HG03095 (cell line): ENCODE measurements at regions not wholly inside any gene's neighbourhood (a gene's known extent, or its start where the extent isn't known, plus 50 kb on each side); places are given as distances from the start of the nearest gene placed in this dataset.

Experiments used
- ATAC-seq: cut with Tn5 transposase; IDR thresholded peaks from one replicate; pipeline ENCODE4 v1.9.1; 2021; ENCODE audit warnings: moderate library complexity; ENCODE audit not compliant: unreplicated experiment

DNA sequence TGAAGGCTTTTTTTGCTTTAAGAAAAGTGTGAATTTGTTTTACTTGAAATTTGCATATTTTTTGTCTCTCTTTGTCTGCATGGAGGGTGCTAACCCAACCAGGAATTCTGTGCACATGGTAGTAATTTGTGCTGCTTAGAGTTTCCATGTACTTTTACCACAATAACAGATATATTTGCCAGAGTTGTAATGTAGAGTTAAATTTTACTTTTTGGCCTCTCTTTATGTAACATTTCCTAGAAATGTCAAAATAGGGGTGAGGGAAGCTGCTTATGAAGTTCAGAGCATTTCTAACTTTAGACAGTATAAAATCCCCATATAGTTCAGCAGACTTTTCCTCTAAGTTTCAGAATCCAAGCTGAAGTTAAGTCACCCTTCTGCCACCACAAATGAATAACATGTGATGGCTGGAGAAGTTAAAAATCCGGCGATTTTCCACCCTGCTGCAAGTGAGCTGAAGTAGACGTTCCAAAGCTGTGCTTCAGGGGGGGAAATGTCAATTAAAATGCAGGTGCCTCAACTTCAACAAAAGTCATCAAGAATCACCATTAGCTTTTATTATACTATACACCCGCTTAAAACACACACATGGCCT, 385.7 kb upstream of the NR2F2 start:
- ATAC-seq = no peak

GRCh38 chr15:95946241-95946640, 384.3 kb upstream of the NR2F2 start:
- no peak for ATAC-seq

DNA sequence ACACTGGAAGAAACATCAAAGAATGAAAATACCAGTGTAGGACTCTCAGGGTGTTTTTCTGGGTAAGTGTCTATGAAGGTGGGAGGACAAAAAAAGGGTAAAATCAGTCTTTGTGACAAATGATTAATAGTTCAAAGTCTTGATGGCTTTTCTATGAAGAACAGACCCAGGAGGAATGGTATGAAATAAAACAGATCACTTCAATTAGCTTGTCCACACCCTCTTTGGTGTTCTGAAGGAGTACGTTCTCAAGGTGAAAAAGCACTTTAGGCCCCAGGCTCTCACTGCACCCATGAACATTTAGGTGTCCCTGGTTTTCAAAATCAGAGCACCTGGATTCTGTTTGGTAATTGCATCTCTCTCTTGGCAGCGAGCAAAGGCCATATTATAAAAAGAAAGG, 383.6 kb upstream of the NR2F2 start:
- ATAC-seq = no peak

- no peak for ATAC-seq
Observed at GRCh38 chr15:95948411-95948810, 382.1 kb upstream of the NR2F2 start.

GRCh38 chr15:95953032-95953431, 377.5 kb upstream of the NR2F2 start:
- ATAC-seq = no peak

DNA sequence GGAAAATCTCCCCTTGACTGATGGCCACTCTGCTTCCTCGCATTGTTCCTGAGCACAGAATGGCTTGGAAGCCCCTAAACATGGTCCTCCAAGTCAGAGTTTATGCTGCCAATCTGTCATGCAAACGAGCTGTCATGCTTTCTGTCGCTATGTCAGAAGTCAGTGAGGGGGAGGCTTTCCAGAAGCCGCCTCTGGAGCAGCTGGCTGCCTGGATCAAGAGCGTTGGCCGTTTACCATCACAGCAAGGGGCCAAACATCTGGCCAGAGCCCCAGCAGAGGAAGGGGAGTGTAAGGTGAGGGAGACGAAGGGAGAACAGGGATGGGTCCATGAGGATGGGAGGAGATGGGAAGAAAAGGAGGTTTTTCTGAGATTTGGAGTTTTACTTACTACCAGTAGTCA, 372.6 kb upstream of the NR2F2 start:
- no peak for ATAC-seq

DNA sequence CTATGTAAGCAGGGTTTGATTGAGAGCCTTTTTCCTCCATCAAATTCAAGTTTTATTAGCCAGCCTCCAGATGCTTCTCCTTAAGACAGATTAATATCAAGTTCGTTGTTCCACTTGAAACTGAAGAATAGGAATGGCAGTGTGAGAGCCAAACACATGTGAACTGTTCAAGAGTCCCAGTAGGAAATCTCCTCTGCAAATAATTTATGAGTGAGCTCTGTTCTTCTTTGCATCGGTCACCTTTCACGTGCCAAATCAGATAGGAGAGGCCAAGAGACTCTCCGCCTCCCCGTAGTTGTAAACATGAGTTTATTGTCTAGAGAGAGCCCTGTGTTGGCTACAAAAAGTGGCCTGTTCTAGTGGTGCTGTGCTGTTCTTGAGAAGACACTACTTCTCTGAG, 372.1 kb upstream of the NR2F2 start:
- no peak for ATAC-seq

DNA sequence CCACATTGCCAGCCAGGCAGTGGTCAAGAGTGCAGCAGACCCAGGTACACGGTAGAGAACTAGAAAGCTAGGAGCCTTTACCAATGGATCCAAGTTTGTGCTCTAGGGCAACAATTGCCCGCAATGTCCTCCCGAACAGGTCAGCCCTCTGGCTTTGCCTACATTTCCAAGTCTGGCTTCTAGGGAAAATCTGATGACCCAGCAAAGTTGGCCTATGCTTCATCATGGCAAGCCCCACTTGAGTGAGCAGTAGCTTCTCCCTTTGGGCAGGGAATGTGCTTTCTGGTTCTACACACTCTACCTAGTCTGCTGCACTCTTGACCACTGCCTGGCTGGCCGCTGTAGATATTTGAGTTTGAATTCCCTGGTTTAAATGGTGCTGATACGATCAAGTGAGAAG, 361.6 kb upstream of the NR2F2 start:
- no peak for ATAC-seq

- ATAC-seq = no peak
Observed at GRCh38 chr15:95970326-95970725, 360.2 kb upstream of the NR2F2 start.

DNA sequence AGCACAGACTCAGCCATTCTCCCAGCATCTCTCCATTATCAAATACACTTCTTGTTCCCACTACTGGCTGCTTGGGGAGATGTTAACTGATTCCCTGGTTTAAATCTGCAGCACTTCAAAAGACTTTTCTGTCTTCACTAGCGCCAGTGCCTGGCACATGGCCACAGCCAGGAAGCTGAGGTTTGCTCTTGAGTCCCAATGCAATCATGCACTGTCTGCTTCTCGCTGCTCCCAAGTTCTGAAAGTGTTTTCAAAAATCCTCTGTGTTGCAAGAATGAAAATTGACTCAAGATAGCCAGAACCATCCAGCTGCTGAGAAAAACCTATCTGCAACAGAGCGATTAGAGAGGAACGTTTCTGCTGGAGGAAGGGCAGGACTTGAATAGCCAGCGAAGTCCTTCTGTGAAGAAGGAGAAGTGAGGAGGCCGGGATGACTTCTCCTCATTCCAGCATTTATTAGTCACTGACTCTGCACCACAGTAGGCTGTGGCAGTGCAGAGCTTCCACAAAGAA, 358.4 kb upstream of the NR2F2 start:
- ATAC-seq = no peak

- no peak for ATAC-seq
Observed at GRCh38 chr15:95972812-95973211, 357.7 kb upstream of the NR2F2 start.

DNA sequence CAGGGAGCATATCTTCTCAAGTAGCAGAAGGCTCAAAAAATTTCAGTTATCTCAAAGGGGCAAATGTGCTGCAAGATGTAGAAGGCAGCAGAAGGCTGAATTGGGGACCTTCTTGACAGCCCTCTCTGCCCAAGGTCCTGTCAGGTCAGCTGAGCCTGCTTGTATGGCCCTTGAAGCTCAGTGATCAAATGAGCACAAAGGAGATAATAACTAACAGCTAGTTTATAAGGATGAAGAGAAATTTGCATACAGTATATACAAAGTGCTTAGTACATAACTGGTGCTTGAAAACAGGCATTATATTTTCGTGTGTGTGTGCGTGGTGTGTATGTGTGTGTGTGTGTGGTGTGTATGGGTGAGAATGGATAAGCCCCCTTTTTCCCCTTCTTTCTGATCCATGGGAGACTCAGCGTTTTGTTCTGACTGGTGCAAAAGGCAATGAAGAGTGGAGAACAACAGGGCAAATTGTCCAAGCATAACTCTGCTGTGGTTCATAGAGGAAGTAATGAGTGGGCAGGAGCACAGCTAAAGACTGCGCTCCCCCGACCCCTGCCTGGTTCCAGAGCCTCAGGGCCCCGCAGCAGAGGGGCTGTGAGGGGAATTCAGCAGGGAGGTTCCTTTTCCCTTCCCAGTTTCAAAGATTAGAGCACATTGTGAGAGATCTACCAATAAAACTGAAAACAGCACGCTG, 356.8 kb upstream of the NR2F2 start:
- peak; percentile 63 for ATAC-seq

DNA sequence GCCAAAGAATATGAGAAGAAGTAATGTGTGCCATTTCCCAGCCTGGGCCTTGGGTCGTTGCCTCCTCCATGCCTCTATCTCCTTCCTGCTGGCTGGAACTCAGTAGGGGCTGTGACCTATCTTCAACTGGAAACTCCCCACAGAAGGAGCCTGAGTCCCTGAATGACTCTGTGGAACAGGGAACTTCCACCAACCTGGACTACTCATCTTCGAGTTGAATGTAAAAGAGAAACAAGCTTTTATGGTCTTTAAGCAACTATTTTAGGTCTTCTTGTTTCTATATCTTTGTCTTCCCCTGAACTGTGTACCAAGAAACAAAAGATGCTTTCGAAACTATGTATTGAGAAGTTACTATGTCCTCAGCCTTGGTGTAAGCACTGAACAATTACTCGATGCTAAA, 355.3 kb upstream of the NR2F2 start:
- peak; percentile 75 for ATAC-seq

GRCh38 chr15:95979286-95979685, 351.2 kb upstream of the NR2F2 start:
- ATAC-seq = no peak

- ATAC-seq = no peak
Observed at GRCh38 chr15:95981209-95981608, 349.3 kb upstream of the NR2F2 start.

DNA sequence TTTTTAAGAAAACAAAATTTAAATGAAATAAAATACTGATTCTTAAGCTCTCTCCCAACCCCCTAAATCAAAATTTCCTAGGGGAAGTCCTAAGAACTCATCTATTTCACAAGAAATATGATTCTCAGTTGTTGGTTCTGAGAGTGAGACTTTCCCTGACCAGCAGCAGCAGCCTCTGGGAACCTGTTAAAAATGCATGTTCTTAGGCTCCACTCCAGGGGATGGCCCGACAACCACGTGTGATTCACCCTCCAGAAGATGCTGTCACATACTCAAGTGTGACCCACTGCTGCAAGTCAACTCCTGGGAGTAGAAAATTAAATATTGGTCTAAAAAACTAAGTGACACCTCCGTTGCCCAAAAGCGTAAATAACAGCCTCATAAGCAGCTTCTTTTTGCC, 343.2 kb upstream of the NR2F2 start:
- ATAC-seq = no peak

GRCh38 chr15:95987886-95988573, 342.5 kb upstream of the NR2F2 start:
- ATAC-seq = no peak

DNA sequence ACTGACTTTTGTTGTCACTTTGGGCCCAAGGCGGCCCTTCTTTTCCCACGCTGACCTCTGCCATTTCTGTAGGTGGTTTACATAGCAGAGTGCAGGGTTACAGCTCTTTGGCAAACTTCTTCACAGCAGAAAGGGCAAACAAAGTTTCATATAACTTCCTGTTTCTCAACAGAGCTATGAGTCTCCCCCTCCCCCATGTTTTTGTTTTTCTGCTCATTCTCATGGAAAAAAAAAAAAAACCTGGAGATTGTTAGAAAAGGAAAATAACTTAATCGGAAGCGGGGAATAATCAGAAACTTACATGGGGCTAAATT, 342.0 kb upstream of the NR2F2 start:
- ATAC-seq = no peak

- ATAC-seq = no peak
Observed at GRCh38 chr15:95989392-95989791, 341.1 kb upstream of the NR2F2 start.

DNA sequence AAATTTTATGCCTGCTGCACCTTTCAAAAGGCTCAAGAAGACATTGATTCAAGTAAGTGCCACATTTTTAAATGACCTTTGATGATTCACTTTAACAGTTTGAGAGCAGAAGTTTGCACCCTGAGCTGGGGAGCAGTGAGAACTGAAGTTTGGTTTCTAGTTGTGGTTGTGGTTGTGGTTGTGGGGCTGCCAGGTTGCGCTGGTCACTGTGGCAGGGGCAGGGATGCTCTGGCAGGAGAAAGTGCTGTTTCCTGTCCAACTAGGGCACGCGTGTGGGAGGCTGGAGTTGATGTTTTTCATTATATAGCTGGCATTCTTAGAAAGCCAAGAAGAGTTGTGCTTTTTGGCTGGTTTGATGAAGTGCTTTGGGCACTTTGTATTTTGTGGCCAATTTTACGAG, 339.7 kb upstream of the NR2F2 start:
- ATAC-seq = no peak

DNA sequence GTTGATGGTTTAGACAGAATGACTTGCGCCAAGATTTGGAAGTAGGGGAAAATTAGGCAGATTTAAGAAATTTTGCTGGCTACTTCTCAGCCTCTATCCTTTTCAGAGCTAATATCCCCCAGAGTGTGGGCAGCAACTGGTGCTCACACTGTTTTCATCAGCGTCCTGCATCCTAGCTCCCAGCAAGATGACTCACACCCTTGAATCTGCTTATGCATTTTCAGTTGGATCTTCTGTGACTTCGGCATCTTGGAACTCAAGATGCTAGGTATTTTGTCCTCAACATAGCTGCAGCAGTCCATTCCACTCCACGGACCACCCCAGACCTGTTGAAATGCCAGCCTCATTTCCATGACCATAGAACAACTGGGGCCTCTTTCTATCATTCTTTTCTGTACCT, 336.1 kb upstream of the NR2F2 start:
- ATAC-seq = no peak

DNA sequence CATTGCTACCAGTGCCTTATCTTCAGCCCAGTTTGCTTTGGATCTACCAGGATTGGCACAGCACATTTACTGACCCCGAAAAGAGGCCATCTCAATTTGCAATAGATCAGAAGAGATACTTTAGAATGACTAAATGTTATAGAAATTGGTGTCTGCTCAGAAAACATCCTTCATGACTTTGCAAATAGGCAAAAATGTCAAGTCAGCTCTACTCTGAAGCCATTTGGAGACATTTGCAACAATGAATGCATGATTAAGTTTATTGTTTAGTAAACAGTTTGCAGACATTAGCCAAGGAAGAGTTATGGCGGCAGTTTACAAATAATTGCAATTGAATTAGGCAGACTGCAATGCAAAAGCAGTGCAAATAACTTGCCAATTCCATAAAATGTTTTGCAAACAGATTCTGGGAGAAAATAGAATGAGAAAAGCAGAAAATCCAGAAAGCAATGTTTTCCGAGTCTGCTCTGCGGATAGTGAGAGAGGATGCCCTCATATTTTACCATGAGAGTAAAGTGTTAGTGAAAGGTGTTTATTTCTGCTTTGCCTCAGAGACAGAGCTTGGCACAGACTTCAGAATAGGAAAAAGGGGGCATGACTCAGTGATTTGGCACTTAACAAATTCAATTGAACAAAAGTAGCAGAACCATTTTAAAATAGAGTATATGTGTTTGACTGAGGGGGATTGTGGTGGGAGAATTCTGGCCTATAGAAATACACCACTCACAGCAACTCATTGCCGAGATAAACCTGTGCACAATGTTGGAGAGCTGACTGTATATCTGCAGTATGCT, 334.9 kb upstream of the NR2F2 start:
- ATAC-seq = no peak
